Heart left ventricle (tissue), 13 donors: ENCODE measurements at regions not wholly inside any gene's neighbourhood (a gene's known extent, or its start where the extent isn't known, plus 50 kb on each side); places are given as distances from the start of the nearest gene placed in this dataset.

ENCODE experiments used
- POLR2A ChIP-seq, 2 donors: fragments of 450-650 bp; IDR thresholded peaks; one replicate each; pipeline ENCODE4 v1.6.1; 2017; ENCODE audit warnings: antibody characterized with exemption in 2 of 2, mild to moderate bottlenecking in 2 of 2, moderate library complexity in 2 of 2
- TF ChIP-seq, protein P1 (sequence below), 12 donors: fragments of 200-600 bp; sonication (generic) in 4 of 12; IDR thresholded peaks; one replicate each; pipeline versions ENCODE4 v1.5.0 to v1.8.0; 2018 to 2022; ENCODE audit warnings: antibody characterized with exemption in 12 of 12, mild to moderate bottlenecking in 5 of 12
- donor health status: ischemic (EF 13 %, LVEDD 7.1; RV severe dilation, severe dysfunction).
- donor health status: DM: no; HTN: yes; CAD: no.
- donor health status: DM: no; HTN: no; CAD: no.
- donor health status: ischemic (EF 25% LVEDD 6.9; RV normal size, moderate dysfunction).
- donor health status: ischemic (EF 25% LVEDD 5.7; RV mildly dilated, moderate dysfunction).
- donor health status: ischemic (EF 35%, LVEDD 5.7; RV mildly dilated, moderate dysfunction).
- donor health status: nonischemic (EF 11% LVEDD 7.7; RV severe dilation, severe dysfunction).
- donor health status: DM: yes; HTN: yes; CAD: no.
- donor health status: PGD.
- donor health status: ischemic (EF 29% LVEDD 5.4; RV normal size, mild dysfunction).
- donor health status: nonischemic (EF 23%, LVEDD 6.1; RV moderate dilation, normal function).

DNA sequence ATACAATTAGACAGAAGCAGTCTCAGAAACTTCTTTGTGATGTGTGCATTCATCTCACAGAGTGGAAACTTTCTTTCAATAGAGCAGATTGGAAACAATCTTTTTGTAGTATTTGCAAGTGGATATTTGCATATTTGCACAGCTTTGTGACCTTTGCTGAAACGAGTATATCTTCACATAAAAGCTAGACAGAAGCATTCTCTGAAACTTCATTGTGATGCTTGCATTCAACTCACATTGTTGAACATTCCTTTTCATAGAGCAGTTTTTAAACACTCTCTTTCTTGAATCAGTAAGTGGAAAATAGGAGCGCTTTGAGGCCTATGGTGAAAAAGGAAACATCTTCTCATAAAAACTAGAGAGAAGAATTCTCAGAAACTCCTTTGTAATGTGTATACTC, 657.9 kb upstream of the ZNF337 start:
- TF ChIP-seq, protein P1, sequence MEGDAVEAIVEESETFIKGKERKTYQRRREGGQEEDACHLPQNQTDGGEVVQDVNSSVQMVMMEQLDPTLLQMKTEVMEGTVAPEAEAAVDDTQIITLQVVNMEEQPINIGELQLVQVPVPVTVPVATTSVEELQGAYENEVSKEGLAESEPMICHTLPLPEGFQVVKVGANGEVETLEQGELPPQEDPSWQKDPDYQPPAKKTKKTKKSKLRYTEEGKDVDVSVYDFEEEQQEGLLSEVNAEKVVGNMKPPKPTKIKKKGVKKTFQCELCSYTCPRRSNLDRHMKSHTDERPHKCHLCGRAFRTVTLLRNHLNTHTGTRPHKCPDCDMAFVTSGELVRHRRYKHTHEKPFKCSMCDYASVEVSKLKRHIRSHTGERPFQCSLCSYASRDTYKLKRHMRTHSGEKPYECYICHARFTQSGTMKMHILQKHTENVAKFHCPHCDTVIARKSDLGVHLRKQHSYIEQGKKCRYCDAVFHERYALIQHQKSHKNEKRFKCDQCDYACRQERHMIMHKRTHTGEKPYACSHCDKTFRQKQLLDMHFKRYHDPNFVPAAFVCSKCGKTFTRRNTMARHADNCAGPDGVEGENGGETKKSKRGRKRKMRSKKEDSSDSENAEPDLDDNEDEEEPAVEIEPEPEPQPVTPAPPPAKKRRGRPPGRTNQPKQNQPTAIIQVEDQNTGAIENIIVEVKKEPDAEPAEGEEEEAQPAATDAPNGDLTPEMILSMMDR (IDR thresholded peaks at IDR 0.05): no peak
- TF ChIP-seq POLR2A (IDR thresholded peaks at IDR 0.05): no peak
